ENCODE measurements at regions not wholly inside any gene's neighbourhood (a gene's known extent, or its start where the extent isn't known, plus 50 kb on each side); places are given as distances from the start of the nearest gene placed in this dataset.

DNA sequence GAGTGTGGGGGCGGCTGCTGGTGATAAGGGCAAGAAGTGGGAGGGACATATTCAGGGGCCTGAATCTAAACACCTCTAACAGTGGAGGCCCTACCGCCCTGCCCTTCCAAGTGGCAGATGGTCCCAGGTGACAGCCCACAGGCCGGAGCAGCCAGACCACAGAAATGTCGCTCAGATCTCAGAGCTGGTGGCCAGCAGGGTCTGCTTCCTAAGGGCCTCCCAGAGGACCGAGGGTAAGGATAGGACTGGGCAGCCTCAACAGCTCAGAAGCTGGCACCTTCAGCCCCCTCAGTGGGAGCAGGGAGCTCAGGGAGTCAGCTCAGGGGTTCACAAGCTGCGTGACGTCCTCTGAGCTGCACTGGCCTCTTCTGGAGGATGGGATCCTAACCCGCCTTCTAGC lies 201.8 kb upstream of the ZC3H12A start:
- TF ChIP-seq, protein P1, sequence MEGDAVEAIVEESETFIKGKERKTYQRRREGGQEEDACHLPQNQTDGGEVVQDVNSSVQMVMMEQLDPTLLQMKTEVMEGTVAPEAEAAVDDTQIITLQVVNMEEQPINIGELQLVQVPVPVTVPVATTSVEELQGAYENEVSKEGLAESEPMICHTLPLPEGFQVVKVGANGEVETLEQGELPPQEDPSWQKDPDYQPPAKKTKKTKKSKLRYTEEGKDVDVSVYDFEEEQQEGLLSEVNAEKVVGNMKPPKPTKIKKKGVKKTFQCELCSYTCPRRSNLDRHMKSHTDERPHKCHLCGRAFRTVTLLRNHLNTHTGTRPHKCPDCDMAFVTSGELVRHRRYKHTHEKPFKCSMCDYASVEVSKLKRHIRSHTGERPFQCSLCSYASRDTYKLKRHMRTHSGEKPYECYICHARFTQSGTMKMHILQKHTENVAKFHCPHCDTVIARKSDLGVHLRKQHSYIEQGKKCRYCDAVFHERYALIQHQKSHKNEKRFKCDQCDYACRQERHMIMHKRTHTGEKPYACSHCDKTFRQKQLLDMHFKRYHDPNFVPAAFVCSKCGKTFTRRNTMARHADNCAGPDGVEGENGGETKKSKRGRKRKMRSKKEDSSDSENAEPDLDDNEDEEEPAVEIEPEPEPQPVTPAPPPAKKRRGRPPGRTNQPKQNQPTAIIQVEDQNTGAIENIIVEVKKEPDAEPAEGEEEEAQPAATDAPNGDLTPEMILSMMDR (IDR thresholded peaks at IDR 0.05; ENCODE audit: low read depth, low read length): no peak
- no peak for DNase-seq (ENCODE audit: extremely low read depth, low read depth)

DNA sequence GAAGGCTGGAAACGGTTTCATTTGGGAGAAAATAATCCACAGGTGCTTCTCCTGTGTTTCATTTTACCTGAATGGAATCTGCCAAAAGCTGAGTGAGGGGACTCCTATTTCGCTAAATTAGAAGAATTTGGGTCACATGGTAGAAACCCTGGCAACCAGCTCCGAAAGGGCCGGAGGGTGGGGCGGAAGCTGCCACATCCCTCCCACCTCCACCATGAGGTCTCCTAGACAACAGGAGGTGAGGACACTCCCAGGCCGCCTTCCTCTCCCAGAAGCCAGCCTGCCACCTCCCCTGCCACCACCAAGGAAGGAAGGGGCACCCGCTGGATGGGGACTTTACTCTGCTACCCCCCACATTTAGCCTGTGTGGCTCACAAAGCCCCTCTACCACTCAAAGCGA lies 199.9 kb upstream of the ZC3H12A start:
- TF ChIP-seq, protein P1 (IDR thresholded peaks at IDR 0.05; ENCODE audit: low read depth, low read length): no peak
- DNase-seq (ENCODE audit: extremely low read depth, low read depth): no peak

DNA sequence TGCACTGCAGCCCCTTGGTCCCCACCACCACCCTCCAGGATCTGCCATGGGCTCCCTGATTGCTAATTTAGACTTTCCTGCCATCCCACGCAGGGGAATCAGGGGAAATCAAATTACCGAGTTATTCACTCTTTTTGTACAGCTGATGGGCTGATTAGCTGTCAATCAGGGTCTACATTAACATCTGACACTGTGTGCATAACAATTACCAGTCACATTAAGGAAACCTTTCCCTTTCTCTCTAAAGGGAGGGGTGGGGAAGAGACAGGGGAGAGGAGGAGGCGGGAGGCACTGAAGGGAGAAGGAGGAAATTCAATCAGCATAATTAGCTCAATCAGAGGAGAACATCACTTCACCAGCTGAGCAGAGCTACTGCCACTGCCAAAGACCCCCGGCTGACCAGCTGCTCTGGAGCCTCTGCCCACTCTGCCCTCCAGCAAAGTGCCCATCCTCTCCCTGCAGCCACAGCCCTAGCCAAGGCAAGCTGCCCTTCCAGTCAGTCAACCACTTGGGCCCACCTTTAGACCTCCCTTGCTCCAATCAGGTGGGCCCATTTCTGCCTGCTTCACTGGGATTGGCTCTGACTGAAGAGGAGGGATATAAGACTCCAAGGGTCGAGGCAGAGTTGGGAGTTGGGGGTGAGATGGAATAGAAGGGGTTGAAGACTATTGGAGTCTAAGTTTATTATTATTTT lies 199.3 kb upstream of the ZC3H12A start:
- DNase-seq (ENCODE audit: extremely low read depth, low read depth): no peak
- TF ChIP-seq, protein P1 (IDR thresholded peaks at IDR 0.05; ENCODE audit: low read depth, low read length): no peak

DNA sequence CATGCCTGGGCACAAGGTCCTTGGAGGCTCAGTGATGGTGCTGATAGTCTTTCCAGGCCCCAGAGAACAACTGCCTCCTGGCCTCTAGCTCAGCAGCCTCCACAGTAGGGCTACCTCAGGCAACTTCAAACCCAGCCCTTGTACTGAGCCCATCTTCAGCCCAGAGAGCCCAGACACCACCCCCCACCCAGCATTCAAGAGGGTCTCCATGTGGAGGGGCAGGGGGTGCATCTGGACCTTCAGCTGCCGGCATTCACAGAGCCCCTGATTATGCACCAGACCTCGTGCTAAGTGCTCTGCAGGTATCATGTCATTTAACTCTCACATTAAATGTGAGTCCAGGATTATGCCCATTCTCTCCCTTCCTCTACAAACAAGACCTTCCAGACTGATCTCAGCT lies 197.0 kb upstream of the ZC3H12A start:
- TF ChIP-seq, protein P1 (IDR thresholded peaks at IDR 0.05; ENCODE audit: low read depth, low read length): no peak
- DNase-seq (ENCODE audit: extremely low read depth, low read depth): no peak

DNA sequence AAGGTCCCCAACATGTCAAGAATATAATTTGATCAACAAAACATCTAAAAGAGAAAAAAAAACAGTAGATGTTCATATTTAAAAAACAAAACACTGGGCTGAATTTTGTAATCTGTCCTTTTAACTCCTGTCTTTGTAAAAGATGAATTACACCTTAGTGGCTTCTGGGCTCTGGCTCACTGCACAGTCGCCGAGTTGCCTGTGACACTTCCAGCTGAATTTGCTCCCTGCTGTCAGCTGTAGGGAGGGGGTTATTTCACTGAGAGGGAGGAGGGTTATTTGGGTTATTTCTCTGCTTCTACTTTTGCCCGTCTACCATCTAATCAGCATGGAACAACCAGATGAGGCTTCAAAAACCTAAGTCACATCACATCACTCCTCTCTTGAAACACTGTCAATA lies 193.0 kb upstream of the ZC3H12A start:
- DNase-seq (ENCODE audit: extremely low read depth, low read depth): no peak
- TF ChIP-seq, protein P1 (IDR thresholded peaks at IDR 0.05; ENCODE audit: low read depth, low read length): no peak

DNA sequence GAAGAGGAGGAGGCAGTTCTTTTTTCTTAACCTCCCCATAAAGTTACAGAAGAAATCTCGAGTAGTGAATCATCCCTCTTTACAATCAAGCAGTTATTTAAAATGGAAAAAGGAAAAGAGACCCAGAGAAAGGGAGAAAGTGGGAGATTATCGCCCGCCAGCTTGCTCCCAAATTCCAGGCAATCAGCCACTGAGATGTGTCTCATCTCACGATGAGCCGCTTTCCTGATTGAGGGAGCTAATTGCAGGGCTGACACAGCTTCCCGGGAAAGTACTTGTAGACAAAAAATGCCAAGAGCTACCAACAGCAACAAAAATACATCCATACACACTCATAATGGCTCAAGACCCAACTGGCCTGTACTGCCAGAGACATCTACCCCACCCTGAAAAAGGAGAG lies 191.6 kb upstream of the ZC3H12A start:
- DNase-seq (ENCODE audit: extremely low read depth, low read depth): no peak
- TF ChIP-seq, protein P1 (IDR thresholded peaks at IDR 0.05; ENCODE audit: low read depth, low read length): no peak

DNA sequence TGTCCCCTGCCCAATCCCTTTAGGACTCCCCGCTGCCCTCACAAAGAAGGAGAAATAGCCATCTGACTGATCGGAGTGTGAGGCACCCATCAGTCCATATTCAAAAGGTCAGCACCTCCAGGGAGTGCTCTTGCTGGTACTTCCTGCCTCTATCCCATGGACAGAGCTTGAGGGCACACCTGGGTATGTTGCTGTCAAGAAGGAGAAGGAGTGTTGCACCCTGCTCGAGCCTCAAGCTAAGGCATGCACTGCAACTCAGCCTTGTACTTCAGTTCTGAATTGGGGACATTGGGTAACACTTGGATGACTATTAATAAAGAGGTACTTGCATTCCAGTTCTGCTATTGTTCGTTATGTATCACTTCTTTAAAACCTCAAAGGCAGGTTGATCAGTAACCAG lies 190.3 kb upstream of the ZC3H12A start:
- TF ChIP-seq, protein P1 (IDR thresholded peaks at IDR 0.05; ENCODE audit: low read depth, low read length): no peak
- DNase-seq (ENCODE audit: extremely low read depth, low read depth): no peak
